A172 (cell line): ENCODE measurements at regions not wholly inside any gene's neighbourhood (a gene's known extent, or its start where the extent isn't known, plus 50 kb on each side); places are given as distances from the start of the nearest gene placed in this dataset.

Experiments
- DNase-seq: peaks from one replicate; pipeline ENCODE4 v3.0.0-alpha.2; 2015; ENCODE audit warnings: low spot score

DNA sequence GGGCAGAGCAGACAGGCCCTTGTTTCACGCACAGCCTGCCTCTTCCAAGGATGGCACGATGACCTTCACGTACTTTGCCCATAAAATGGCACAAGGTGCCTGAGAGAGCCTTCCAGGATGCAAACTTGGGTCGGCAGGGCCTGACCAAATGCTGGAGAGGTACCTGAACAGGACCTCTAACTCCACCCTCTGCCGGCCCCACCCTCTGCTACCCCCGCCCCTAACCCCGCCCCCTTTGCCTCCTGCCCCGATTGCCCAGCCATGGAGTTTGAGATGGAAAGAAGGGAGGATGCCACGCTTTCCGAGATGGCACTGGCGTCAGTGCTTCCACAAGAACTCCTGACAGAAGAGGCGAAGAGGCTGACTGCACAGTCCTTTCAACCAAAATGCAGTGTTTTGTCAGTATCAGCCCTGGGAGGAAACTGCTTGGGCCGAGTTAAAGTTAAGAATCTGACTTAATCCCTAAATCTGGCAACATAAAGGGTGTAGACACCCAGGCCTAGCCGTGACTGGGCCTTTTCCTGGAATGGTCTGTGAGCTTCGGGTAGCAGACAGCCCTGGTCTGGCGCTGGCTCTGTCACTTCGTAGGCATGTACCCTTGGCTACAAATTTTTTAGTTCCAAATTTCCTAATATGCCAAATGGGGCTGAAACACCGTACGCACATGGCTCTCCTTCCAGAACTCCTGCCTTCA lies 230.3 kb upstream of the RGMA start:
- no peak for DNase-seq

DNA sequence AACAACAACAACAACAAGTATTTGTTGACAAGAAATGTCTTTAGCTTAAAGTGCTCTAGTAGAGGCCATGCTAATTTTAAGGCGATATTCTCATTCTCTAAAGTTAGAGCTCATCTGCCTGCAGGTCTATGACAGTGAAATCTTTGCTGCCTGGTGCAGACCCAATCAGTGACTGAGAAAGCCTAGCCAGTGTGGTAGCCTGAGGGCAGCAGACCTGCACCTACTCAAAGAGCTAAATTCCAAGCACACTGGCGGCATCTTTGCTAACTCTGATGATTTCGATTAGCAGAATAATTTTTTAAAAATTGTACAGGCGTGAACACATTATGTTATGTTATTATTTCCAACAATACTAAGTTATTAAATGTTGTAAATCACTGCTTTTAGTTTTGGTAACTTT lies 228.8 kb upstream of the RGMA start:
- no peak for DNase-seq

DNA sequence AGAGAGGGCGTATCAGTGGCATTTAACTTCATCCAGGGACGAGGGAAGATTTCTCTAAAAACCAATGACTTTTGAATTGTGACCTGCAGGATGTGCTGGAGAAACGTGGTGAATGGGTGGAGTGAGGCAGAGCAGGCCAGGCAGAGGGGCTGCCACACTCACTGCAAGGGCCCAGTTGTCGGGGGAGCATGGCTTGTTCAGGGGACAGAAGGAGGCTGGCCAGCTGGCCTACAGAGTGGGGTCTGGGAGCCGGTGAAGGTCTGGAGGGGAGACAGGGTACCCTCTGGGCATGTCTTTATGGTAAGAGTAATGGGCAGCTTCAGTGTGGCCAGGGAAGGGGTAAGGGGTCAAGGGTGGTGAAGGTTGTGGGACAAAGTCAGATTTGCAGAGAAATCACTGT lies 225.2 kb upstream of the RGMA start:
- DNase-seq, result no peak

- no peak for DNase-seq
Measured at GRCh38 chr15:93312891-93313486, 224.0 kb upstream of the RGMA start.

DNA sequence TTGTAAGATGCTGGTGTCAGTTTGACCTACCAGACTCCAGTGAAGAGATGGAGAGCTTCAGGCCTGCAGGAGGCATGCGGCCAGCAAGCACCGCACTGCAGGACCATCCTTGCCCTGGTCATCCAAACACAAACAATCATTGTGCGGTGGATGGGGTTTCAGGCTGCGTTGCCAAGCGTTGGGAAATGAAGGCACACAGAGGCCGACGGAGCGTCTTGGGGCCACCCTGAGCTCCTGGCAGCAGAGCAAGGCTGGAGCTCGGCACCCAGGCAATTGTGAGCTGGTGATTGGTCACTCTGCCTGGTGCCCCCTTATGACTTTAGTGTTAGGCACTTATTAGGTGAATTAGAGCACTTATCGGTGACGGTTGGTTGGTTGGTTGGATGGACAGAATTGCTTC lies 222.6 kb upstream of the RGMA start:
- DNase-seq, result no peak

DNA sequence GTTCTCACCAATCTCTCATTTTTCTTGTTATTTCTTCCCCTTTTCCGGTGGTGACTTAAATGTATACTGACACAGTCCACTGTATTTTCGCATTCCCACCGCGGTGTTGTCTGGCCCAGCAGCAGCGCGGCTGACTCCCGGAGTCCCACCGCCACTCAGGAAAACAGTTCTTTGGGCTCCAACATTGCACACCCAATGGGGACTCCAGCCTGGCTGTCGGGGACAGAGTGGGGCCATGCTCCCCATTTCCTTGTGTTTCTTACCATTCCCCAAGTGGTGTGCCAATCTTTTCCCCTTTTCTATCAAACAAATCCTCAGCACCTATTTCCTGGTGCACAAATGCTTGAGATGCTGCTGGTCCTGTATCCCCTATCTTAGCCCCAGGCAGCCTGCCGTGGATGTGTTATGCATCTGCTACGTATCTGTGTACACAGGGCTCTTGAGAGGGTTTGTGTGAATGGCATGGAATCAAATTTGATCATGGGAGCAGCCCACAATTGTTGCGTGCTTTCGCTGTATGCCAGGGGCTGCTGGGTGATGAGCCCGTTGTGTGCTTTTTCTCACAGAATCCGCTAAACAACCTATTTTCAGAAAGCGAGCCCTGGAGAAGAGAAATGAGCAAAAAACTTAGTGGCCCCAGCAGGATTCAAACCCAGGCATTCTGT lies 219.1 kb upstream of the RGMA start:
- DNase-seq, result no peak

GRCh38 chr15:93307513-93307912 lies 218.5 kb upstream of the RGMA start:
- no peak for DNase-seq

GRCh38 chr15:93305306-93305705 lies 216.3 kb upstream of the RGMA start:
- DNase-seq, result no peak

GRCh38 chr15:93302080-93302765 lies 213.2 kb upstream of the RGMA start:
- DNase-seq, result no peak

- DNase-seq, result no peak
Measured at GRCh38 chr15:93300796-93301195, 211.8 kb upstream of the RGMA start.

- DNase-seq, result no peak
Measured at GRCh38 chr15:93299675-93300074, 210.7 kb upstream of the RGMA start.

- DNase-seq, result no peak
Measured at GRCh38 chr15:93298901-93299300, 209.9 kb upstream of the RGMA start.

DNA sequence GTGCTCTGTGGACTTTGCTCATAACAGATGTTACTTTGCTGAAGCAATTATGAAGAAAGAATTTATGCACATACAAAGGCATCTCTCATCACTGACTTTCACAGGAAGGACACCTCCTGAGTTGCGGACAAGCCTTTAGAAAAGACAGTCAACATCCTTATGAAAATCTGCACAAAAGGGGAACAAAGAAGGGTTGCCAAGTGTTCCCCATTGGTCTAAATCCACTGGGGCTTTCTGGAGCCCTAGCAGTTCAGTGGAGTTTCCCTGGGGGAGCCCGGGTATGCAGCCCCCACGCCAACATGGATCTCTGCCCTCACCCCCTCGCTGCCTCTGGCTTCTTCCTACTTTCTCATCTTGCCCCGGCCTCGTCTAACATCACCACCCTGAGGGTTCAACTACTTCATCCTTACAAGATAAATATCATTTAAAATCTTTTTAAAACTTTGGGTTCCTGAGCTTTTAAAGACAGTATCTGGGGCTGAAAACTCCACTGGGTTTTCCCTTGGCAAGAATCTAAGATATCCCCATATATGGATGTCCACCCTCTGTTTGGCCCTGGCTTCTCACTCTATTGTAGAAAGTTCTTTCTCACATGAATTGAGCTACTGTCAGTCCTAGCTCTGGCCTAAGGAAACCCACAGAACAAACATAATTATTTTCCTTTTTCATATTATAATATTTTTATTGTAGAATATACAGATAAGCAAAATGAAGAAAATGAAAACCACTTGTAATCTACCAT lies 207.9 kb upstream of the RGMA start:
- no peak for DNase-seq

DNA sequence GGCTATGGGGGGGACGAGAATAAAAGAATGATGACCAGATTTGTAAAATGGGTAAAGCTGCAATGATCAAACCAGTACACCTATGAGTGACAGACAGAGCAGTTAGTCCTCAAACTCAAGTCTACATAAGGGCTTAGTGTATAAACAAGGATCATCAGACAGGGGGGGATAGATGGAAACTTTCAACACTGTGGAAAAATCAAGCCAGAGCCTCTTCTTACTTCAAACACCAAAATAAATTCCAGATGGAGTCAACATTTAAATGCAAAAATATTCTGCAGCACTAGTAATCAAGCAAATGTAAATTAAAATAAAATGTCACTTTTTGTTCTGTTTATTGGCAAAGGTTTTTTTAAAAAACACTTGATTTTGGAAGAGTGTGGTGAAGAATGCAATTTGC lies 205.9 kb upstream of the RGMA start:
- DNase-seq, result no peak

DNA sequence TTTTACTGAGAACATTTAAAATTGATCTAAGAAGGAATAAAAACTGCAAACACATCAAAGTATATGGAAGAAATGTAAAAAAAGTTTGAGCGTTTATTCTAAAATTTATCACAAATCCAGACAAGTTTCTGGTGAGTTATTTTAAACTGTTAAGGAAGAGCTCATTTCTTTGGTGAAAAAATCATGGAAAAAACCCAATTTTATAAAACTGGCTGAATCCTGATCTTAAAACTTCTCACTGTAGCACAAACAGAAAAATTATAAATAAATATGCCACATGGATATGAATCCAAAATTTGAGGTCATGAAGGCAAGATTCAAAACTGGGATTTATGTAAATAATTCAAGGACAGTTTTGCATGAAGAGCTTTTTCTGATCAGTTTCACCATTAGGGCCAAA lies 205.1 kb upstream of the RGMA start:
- no peak for DNase-seq

- no peak for DNase-seq
Measured at GRCh38 chr15:93291380-93291779, 202.4 kb upstream of the RGMA start.

DNA sequence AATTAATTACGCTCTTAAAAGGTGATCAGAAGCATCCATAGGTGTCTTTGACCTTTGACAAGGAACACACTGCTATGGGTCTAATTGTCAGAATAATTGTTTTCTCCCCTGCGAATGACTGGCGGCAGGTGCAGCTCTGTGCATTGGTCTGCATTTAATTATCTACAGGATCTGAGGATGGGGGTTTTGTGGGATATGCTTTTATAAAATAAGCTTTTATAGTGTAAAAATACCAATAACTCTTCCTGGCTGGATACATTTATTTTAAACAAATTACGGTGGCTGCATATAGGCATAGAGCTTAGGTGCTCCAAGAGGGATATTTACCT lies 201.6 kb upstream of the RGMA start:
- DNase-seq, result no peak

DNA sequence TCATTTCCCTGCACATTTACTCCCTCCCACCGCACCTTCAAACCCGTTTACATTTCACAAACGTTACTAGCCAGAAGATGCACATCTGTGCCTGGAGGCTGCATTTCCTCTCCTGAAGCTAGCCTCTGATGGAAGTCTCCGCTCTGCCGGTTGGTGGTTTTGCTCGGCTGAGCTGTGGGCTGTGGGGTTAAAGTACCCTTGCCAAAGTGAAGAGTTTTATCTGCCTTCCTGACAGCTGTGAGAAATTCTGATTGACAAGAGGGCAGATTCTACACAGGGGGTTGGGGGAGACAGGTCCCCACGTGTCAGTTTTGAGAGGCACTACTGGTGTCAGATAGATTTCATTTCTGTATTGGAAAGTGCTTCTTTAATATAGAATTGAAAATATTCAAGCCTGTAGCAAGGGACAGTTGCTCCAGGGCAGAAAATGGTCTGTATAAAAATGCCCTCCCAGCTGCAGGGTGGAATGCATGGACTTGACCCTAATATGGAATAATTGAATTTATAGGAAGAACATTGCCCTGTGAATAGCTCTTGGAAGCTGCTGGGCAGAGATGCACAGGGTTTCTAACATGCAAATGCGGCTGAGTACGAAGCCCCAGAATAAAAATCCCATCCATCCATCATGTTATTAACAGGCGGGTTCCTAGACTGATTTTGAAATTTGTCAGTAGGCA lies 201.1 kb upstream of the RGMA start:
- no peak for DNase-seq

DNA sequence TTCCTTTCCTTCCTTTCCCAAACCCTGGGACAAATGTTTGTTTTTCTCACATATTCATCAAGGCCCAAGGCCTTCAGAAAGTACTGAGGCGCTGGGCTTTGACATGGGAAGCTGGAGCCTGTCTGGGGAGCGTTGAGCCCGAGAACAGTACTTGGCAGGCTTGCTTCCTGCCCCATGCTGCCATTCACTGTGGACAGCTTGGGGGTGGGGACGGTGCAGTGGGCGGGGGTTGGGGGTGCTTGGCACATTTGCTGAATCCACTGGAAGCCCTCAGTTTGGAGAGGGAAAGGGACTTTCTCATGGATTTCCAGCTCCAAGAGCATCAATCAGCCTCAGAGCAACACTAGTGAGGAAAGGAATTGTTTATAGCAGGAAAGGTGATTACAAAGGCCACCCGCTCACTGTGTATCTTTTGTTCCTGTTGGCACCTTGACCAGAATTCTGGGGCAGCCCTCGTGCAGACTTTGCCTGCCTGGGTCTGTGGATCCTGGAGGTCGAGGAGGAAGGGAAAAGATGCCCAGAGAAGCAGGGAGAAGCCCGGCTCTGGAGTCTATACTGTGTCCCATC lies 199.8 kb upstream of the RGMA start:
- DNase-seq, result no peak

GRCh38 chr15:93286446-93286845 lies 197.4 kb upstream of the RGMA start:
- no peak for DNase-seq

DNA sequence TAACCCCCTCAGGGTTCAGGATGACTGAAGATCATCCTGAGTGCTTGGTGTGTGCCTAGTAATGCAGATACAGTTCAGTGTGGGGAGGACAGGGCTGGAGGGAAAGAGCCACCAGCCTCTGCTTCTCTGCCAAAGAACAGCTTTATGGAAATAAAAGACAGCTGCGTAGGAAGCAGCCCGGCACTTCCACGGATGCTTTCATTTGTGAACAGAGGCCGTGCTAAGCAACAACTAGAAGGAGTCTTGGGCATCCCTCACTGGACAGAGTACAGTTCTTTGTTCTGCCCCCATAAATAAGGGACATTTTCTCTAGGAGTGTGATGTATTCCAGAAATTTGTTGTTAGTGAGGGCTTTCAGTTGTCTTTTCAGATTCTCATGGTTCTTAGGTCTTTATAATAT lies 194.8 kb upstream of the RGMA start:
- DNase-seq, result no peak
